Central memory CD8-positive, alpha-beta T cell (primary cell): ENCODE measurements at regions not wholly inside any gene's neighbourhood (a gene's known extent, or its start where the extent isn't known, plus 50 kb on each side); places are given as distances from the start of the nearest gene placed in this dataset.

Experiments used
- ATAC-seq: fragments of 150-1000 bp; cut with Tn5 transposase; replicated peaks from 2 replicates; pipeline ENCODE4 v1.10.0; 2022; ENCODE audit warnings: mild to moderate bottlenecking, moderate FRiP score, moderate number of reproducible peaks; ENCODE audit not compliant: poor library complexity, severe bottlenecking; ENCODE audit errors: extremely low read depth
- DNase-seq, 2 donors: peaks; one replicate each; pipeline ENCODE4 v3.0.0; 2021; ENCODE audit warnings: low spot score in 2 of 2
- H3K27ac Mint-ChIP-seq: one replicate; pipeline ENCODE4 v1.8.0; 2022; ENCODE audit warnings: low read depth, mild to moderate bottlenecking, moderate library complexity, mixed read lengths
- H3K27me3 Mint-ChIP-seq: one replicate; pipeline ENCODE4 v1.8.0; 2022; ENCODE audit warnings: mixed read lengths
- H3K36me3 Mint-ChIP-seq: one replicate; pipeline ENCODE4 v1.8.0; 2022; ENCODE audit warnings: mild to moderate bottlenecking, moderate library complexity, mixed read lengths; ENCODE audit not compliant: insufficient read depth
- H3K4me1 Mint-ChIP-seq: one replicate; pipeline ENCODE4 v1.8.0; 2022; ENCODE audit warnings: mixed read lengths
- H3K4me3 Mint-ChIP-seq: one replicate; pipeline ENCODE4 v1.8.0; 2022; ENCODE audit warnings: mild to moderate bottlenecking, moderate library complexity, mixed read lengths
- H3K9me3 Mint-ChIP-seq: one replicate; pipeline ENCODE4 v1.8.0; 2022; ENCODE audit warnings: mixed read lengths

DNA sequence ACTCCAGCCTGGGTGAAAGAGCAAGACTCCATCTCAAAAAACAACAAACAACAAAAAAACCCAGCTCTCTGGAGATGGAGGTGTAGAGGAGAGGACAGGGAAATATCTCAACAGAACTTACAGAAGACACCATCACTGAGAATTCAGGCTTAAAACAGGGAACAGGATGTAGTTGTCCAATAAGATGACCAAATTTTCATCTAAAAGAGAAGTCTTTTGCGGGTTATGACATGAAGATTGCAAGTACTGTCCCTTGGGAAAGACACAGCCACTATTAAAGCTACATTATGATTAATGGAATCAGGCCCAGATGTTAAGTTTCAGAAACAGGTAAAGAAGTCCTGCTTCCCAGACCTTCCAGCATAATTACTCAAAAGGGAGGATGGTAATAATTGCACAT lies 235.2 kb upstream of the NRP1 start:
- H3K4me3 Mint-ChIP-seq: no peak overlapping the region
- H3K9me3 Mint-ChIP-seq: no peaks in the 10 kb centered on the region
- DNase-seq: no peak
- H3K36me3 Mint-ChIP-seq: no peaks in the 10 kb centered on the region
- no peak for ATAC-seq
- no peak overlapping the region for H3K27ac Mint-ChIP-seq
- H3K27me3 Mint-ChIP-seq: peaks cover 15% of the 10 kb centered on the region
- H3K4me1 Mint-ChIP-seq: no peaks in the 10 kb centered on the region

DNA sequence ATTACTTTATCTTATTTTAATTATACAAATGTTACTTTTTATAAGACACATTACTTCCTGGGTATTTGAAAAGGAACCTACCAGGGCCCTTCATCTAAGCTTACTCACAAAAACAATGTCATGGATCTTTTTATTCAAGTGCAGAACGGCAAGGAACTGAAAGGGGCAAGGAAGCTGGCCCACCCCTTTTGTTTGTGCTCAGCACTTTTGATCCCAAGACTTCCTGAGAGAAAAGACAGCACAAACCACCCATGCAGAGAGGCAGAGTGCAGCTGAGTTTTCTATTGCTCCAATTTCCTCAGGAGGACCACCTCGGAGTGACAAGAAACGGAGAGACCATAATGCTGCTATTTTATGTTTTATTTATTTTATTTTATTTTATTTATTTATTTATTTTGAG lies 232.0 kb upstream of the NRP1 start:
- H3K9me3 Mint-ChIP-seq: no peaks in the 10 kb centered on the region
- peaks cover 5% of the 10 kb centered on the region for H3K27me3 Mint-ChIP-seq
- no peaks in the 10 kb centered on the region for H3K4me1 Mint-ChIP-seq
- no peaks in the 10 kb centered on the region for H3K36me3 Mint-ChIP-seq
- DNase-seq: no peak
- ATAC-seq: no peak
- H3K4me3 Mint-ChIP-seq: no peak overlapping the region
- H3K27ac Mint-ChIP-seq: no peak overlapping the region

DNA sequence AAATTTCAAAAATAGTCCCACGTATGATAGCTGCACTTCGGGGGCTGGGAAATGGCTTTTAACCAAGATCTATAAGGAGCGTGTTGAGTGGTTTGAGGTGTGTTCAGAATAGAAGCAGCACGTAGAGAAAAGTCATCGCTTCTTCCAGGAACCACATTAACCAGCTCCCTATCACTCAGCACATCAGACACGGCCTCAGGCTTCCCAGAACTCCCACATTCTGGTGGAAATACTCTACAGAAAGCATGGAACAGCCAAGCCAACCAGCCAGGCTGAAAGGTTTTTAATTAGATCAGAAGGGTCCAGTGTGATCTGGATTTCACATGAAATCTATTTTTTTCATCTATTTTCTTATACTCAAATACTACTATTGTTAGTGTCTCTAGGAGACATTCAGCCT lies 231.5 kb upstream of the NRP1 start:
- Mint-ChIP-seq H3K36me3 (no peaks in the 10 kb centered on the region), H3K27me3 (peaks cover 10% of the 10 kb centered on the region), H3K9me3 (no peaks in the 10 kb centered on the region), H3K4me1 (no peaks in the 10 kb centered on the region), H3K4me3 (no peak overlapping the region), H3K27ac (no peak overlapping the region)
- DNase-seq (no peak), ATAC-seq (no peak)

DNA sequence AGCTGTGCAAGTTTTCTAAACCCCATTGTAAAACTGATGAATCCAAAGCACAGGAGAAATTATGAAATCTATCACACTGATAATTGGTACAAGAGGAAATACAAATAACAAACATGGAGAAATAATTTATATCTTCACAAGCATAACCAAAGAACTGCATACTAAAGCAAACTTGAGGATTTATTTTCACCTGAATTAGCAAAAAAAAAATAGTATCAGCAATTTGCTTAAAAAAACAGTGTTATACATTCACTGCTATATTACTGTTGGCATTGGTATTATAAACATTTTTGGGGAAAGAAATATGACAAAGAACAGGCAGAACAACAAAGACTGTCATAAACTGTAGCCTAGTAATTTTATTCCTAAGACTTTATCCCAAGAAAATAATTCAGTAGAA lies 230.8 kb upstream of the NRP1 start:
- DNase-seq (no peak), ATAC-seq (no peak)
- no peaks in the 10 kb centered on the region for H3K9me3 Mint-ChIP-seq
- peaks cover 17% of the 10 kb centered on the region for H3K27me3 Mint-ChIP-seq
- H3K36me3 Mint-ChIP-seq: no peaks in the 10 kb centered on the region
- no peak overlapping the region for H3K27ac Mint-ChIP-seq
- no peak overlapping the region for H3K4me3 Mint-ChIP-seq
- no peaks in the 10 kb centered on the region for H3K4me1 Mint-ChIP-seq

DNA sequence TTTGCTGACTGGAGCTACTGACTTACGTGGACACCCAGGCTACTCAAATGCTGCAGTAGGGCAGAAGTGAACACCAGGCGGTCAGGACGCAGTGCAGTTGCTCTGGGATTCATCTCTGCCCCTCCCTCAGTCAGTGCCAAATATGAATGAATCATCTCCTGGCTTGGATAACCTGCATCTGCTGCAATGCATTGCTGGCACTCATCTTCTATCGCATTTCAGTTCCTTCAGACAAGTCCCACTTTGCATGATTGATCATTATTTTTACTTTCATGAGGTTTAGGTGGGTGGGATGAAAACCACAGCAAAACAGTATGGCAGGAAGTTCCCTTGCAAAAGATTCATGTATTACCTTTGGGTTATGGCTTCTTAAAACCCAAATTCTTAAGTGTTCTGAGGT lies 224.6 kb upstream of the NRP1 start:
- Mint-ChIP-seq H3K27ac (no peak overlapping the region), H3K27me3 (peaks cover 35% of the 10 kb centered on the region), H3K4me3 (no peak overlapping the region), H3K4me1 (no peaks in the 10 kb centered on the region), H3K36me3 (peaks cover 1% of the 10 kb centered on the region), H3K9me3 (no peaks in the 10 kb centered on the region)
- DNase-seq (no peak), ATAC-seq (no peak)

DNA sequence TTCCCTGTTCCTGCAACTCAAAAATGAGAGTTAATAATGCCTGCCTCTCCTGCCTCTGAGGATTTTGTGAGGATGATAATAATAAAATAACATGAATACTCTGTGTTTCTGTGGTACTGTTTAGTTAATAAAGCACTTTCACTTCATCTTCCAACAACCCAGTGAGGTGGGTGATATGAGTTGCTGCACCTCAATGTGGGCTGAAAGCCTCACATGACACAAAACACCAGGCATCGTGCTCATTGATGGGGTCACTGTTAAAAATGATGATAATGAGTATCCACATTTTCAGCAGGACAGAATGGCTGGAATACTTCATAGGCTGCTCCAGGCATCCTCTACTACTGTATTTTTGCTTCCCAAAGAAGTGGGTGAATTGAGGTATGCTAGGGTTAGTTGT lies 222.8 kb upstream of the NRP1 start:
- ATAC-seq: no peak
- H3K4me1 Mint-ChIP-seq: no peaks in the 10 kb centered on the region
- peaks cover 35% of the 10 kb centered on the region for H3K27me3 Mint-ChIP-seq
- H3K36me3 Mint-ChIP-seq: peaks cover 1% of the 10 kb centered on the region
- no peak for DNase-seq
- H3K27ac Mint-ChIP-seq: no peak overlapping the region
- no peaks in the 10 kb centered on the region for H3K9me3 Mint-ChIP-seq
- no peak overlapping the region for H3K4me3 Mint-ChIP-seq

DNA sequence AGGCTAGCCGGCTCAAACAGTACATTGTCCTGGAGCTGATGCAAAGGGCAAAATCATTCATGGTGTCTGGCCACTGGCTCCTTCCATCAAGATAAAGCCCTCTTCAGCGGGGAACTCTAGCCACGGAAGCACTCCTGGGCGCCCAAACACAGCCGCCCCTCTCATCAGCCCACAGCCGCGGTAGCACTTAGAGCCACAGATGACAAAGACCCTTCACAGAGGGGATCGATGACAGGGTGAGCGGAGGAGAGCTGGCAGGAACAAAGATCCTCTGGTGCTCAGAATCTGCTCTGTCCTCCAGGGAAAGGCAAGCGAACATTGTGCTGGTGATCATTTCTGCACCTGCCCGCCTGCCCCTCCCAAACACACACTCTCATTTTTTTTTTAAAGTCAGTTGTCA lies 222.2 kb upstream of the NRP1 start:
- Mint-ChIP-seq H3K4me1 (no peaks in the 10 kb centered on the region), H3K27ac (no peak overlapping the region), H3K36me3 (peaks cover 1% of the 10 kb centered on the region), H3K27me3 (peaks cover 31% of the 10 kb centered on the region), H3K4me3 (no peak overlapping the region), H3K9me3 (no peaks in the 10 kb centered on the region)
- DNase-seq: no peak
- ATAC-seq: no peak

DNA sequence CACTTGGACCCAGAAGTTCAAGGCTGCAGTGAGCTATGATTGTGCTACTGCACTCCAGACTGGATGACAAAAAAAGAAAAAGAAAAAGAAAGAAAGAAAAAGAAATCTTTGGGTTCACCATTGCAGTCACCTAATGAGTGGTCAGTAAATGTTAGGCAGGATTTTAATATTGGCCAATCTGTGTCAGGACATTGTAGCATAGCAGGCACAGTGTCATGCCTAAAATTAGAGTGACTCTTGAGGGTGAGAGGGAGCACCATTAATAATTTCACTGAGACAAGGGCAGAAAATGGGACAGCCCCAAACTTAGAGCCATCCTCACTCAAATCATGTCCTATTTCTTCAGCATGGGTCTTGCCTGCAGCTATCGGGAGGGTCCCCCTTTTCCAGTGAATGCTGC lies 221.6 kb upstream of the NRP1 start:
- peaks cover 26% of the 10 kb centered on the region for H3K27me3 Mint-ChIP-seq
- no peaks in the 10 kb centered on the region for H3K9me3 Mint-ChIP-seq
- peaks cover 1% of the 10 kb centered on the region for H3K36me3 Mint-ChIP-seq
- H3K27ac Mint-ChIP-seq: no peak overlapping the region
- DNase-seq (no peak), ATAC-seq (no peak)
- H3K4me3 Mint-ChIP-seq: no peak overlapping the region
- H3K4me1 Mint-ChIP-seq: no peaks in the 10 kb centered on the region

DNA sequence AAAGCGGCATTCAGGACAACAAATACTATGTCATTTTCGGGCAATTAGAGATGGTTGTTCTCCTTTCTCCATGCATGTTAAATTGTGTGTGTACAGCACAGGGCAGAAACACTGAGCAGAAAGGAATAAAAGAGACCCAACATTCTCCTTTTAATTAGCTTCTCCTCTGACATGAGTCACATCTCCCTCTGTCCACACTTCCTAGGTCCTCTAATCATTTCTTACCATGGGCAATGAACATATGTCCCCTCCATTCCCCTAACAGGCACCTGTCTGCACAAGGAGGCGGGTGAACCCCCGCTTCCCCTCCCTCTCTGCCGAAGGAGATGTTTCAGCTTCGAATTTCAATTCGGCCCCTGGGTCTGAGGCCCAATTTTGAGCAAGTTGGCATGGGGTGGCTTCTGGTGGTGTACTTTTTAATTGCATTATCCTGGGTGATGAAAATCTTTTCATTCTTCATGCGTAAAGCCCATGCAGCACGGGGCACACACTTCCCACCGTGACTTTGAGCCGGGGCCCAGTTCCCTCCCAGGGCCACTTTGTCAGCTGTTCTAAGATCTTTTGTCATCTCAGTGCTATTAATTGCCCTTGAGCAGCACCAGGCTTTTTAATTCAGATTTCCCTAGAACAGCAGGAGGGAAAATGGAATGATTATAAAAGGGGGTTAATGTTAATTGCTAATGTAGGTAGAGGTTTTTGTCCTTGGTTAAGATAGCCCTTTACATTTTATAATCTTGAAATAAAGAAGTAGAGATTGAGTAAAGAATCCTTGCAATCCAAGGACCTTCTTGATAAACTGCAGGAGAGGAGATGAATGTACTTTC lies 219.5 kb upstream of the NRP1 start:
- peaks cover 23% of the 10 kb centered on the region for H3K27me3 Mint-ChIP-seq
- H3K4me1 Mint-ChIP-seq: no peaks in the 10 kb centered on the region
- no peak for ATAC-seq

DNA sequence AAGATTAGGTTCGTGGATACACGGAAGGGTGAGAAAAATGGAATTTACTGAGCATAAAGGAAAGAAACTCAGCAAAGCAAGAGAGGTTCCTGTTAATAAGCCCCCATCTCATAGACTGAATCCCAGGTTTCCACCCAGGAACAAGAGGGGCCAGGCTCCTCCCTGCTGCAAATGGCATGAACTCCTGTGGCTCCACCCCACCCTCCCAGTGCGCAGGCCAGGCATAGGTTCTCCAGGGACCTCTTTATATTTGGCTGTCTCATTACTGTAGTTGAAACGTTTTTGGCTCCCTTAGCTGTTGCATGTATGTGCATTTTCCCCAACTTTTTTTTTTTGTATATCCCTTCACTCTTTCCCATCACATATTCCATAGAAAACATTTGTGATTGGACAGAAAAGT lies 217.8 kb upstream of the NRP1 start:
- DNase-seq (no peak), ATAC-seq (no peak)
- peaks cover 22% of the 10 kb centered on the region for H3K27me3 Mint-ChIP-seq
- peaks cover 1% of the 10 kb centered on the region for H3K36me3 Mint-ChIP-seq
- H3K27ac Mint-ChIP-seq: no peak overlapping the region
- no peaks in the 10 kb centered on the region for H3K4me1 Mint-ChIP-seq
- H3K4me3 Mint-ChIP-seq: no peak overlapping the region
- no peaks in the 10 kb centered on the region for H3K9me3 Mint-ChIP-seq

More for the DNA sequence above, 219.5 kb upstream of the NRP1 start:
- Mint-ChIP-seq H3K9me3 (no peaks in the 10 kb centered on the region), H3K27ac (no peak overlapping the region), H3K36me3 (peaks cover 3% of the 10 kb centered on the region), H3K4me3 (no peak overlapping the region)
- DNase-seq: no peak

DNA sequence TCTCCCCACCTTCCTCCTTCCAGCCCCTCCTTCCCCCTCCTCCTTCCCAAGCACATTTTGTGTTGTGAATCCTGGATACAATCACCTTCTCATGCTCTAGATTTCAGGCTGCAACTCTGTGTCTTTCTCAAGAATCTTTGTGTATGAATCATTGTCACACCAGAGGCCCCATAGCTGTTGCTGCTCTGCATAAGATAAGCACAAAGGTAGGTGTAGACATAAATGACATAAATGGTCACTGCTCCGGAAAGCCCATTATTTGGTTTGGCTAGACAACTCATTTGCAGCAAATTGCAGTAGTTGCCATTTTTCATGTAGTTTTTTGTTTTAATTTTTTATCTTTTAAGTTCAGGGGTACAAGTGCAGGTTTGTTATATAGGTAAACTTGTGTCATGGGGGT lies 216.3 kb upstream of the NRP1 start:
- H3K27ac Mint-ChIP-seq: no peak overlapping the region
- no peak for ATAC-seq
- peaks cover 1% of the 10 kb centered on the region for H3K36me3 Mint-ChIP-seq
- H3K4me1 Mint-ChIP-seq: no peaks in the 10 kb centered on the region
- H3K4me3 Mint-ChIP-seq: no peak overlapping the region
- H3K27me3 Mint-ChIP-seq: peaks cover 22% of the 10 kb centered on the region
- no peak for DNase-seq
- no peaks in the 10 kb centered on the region for H3K9me3 Mint-ChIP-seq

DNA sequence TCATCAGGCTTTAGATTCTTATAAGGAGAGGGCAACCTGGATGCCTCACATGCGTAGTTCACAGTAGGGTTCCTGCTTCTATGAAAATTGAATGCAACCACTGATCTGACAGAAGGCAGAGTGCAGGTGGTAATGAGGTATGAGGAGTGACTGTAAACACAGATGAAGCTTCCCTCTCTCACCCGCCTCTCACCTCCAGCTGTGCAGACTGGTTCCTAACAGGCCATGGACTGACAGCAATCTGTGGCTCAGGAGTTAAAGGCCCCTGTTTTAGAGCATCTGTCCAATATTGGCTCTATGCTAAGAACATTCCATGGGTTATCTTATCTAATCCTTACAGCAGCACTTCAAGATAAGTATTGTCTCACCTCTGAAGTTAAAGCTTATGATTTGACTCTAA lies 213.5 kb upstream of the NRP1 start:
- no peak overlapping the region for H3K27ac Mint-ChIP-seq

DNA sequence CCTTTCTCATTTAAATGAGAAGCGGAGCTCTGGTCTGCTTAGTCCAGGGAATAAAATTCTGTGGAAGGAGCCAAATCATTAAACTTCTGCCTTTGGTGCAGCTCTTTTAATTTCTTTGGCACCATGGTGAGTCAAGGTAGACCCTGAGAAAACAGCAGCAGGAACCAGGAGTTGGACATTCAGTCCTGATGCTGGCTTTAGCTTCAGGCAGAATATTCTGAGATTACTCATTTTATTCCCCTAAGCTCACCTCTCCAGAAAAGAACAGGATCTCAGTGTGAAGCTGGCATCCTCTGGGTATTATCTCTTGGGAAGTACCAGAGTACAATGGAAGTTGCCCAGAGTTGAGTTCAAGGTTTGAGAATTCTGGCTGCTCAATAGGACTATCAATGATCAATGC lies 211.6 kb upstream of the NRP1 start:
- Mint-ChIP-seq H3K36me3 (peaks cover 1% of the 10 kb centered on the region), H3K4me1 (no peaks in the 10 kb centered on the region), H3K4me3 (no peak overlapping the region), H3K27me3 (peaks cover 28% of the 10 kb centered on the region), H3K27ac (no peak overlapping the region), H3K9me3 (peaks cover 9% of the 10 kb centered on the region)
- ATAC-seq: no peak
- no peak for DNase-seq

More for the DNA sequence above, 213.5 kb upstream of the NRP1 start:
- Mint-ChIP-seq H3K4me3 (no peak overlapping the region), H3K36me3 (peaks cover 1% of the 10 kb centered on the region), H3K27me3 (peaks cover 22% of the 10 kb centered on the region), H3K9me3 (peaks cover 8% of the 10 kb centered on the region), H3K4me1 (no peaks in the 10 kb centered on the region)
- ATAC-seq: no peak
- no peak for DNase-seq
